ENCODE measurements at regions not wholly inside any gene's neighbourhood (a gene's known extent, or its start where the extent isn't known, plus 50 kb on each side); places are given as distances from the start of the nearest gene placed in this dataset.

GRCh38 chr7:46527360-46527759 is 606.3 kb upstream of the IGFBP3 start:
- H3K4me3 ChIP-seq (ENCODE audit: low read depth, poor library complexity, severe bottlenecking): no peak overlapping the region
- TF ChIP-seq POLR2A (IDR thresholded peaks at IDR 0.05) (no peak), CTCF (IDR thresholded peaks at IDR 0.05) (no peak)
- DNase-seq (ENCODE audit: low spot score in 2 of 2): no peak
- intact Hi-C loops (cut with DNase I; ENCODE audit: low total_unique reads): no loop called here

- no peak overlapping the region for H3K4me3 ChIP-seq (ENCODE audit: low read depth, poor library complexity, severe bottlenecking)
- intact Hi-C loops (cut with DNase I; ENCODE audit: low total_unique reads): no loop called here
- WGBS, 2 donors: 66 to 70% methylated on average over 5 of the region's 5 CpGs
- no peak for TF ChIP-seq CTCF (IDR thresholded peaks at IDR 0.05)
- no peak for TF ChIP-seq POLR2A (IDR thresholded peaks at IDR 0.05)
- no peak for DNase-seq (ENCODE audit: low spot score in 2 of 2)
These were observed 604.8 kb upstream of the IGFBP3 start for GRCh38 chr7:46525876-46526275.

GRCh38 chr7:46524350-46524749 is 603.3 kb upstream of the IGFBP3 start:
- no peak overlapping the region for H3K4me3 ChIP-seq (ENCODE audit: low read depth, poor library complexity, severe bottlenecking)
- intact Hi-C loops (cut with DNase I; ENCODE audit: low total_unique reads): no loop called here
- DNase-seq (ENCODE audit: low spot score in 2 of 2): no peak
- TF ChIP-seq CTCF (IDR thresholded peaks at IDR 0.05) (no peak), POLR2A (IDR thresholded peaks at IDR 0.05) (no peak)

- TF ChIP-seq POLR2A (IDR thresholded peaks at IDR 0.05) (no peak), CTCF (IDR thresholded peaks at IDR 0.05) (no peak)
- H3K4me3 ChIP-seq (ENCODE audit: low read depth, poor library complexity, severe bottlenecking): no peak overlapping the region
- intact Hi-C loops (cut with DNase I; ENCODE audit: low total_unique reads): no loop called here
- 86 to 87% methylated on average over 8 of the region's 8 CpGs for WGBS, 2 donors
- DNase-seq (ENCODE audit: low spot score in 2 of 2): no peak
These were observed 601.4 kb upstream of the IGFBP3 start for GRCh38 chr7:46522354-46522906.

GRCh38 chr7:46518713-46519112 is 597.6 kb upstream of the IGFBP3 start:
- H3K4me3 ChIP-seq (ENCODE audit: low read depth, poor library complexity, severe bottlenecking): no peak overlapping the region
- no peak for DNase-seq (ENCODE audit: low spot score in 2 of 2)
- TF ChIP-seq CTCF (IDR thresholded peaks at IDR 0.05): no peak
- TF ChIP-seq POLR2A (IDR thresholded peaks at IDR 0.05): no peak
- intact Hi-C loops (cut with DNase I; ENCODE audit: low total_unique reads): no loop called here
- WGBS, 2 donors: 92 to 94% methylated on average over 1 of the region's 1 CpG

GRCh38 chr7:46515844-46516590 is 594.9 kb upstream of the IGFBP3 start:
- WGBS, 2 donors: 53 to 65% methylated on average over 1 of the region's 1 CpG
- TF ChIP-seq CTCF (IDR thresholded peaks at IDR 0.05) (no peak), POLR2A (IDR thresholded peaks at IDR 0.05) (no peak)
- DNase-seq (ENCODE audit: low spot score in 2 of 2): no peak
- H3K4me3 ChIP-seq (ENCODE audit: low read depth, poor library complexity, severe bottlenecking): no peak overlapping the region
- intact Hi-C loops (cut with DNase I; ENCODE audit: low total_unique reads): no loop called here
